Stimulated activated naive B cell treated with anti-CD40 and anti-IgM and Interleukin-4, amounts not matched to agents 10 μg/mL and 1 μg/mL and 100 μg/mL, for 72 hours (primary cell): ENCODE measurements at regions not wholly inside any gene's neighbourhood (a gene's known extent, or its start where the extent isn't known, plus 50 kb on each side); places are given as distances from the start of the nearest gene placed in this dataset.

ENCODE experiments used
- ATAC-seq, 2 donors: fragments of 150-1000 bp; cut with Tn5 transposase; replicated peaks; 2 replicates each; pipeline ENCODE4 v1.10.0; 2021; ENCODE audit warnings: moderate library complexity in 1 of 2
- DNase-seq: peaks from one replicate; pipeline ENCODE4 v3.0.0; 2021
- H3K27ac Mint-ChIP-seq: one replicate; pipeline ENCODE4 v1.8.0; 2022; ENCODE audit warnings: mild to moderate bottlenecking, mixed read lengths
- H3K27me3 Mint-ChIP-seq, 2 donors: one replicate each; pipeline ENCODE4 v1.8.0; 2022; ENCODE audit warnings: mixed read lengths in 2 of 2
- H3K36me3 Mint-ChIP-seq, 2 donors: one replicate each; pipeline ENCODE4 v1.8.0; 2022; ENCODE audit warnings: mixed read lengths in 2 of 2, mild to moderate bottlenecking in 1 of 2
- H3K4me1 Mint-ChIP-seq, 2 donors: one replicate each; pipeline ENCODE4 v1.8.0; 2022; ENCODE audit warnings: mixed read lengths in 2 of 2, mild to moderate bottlenecking in 1 of 2
- H3K4me3 Mint-ChIP-seq, 2 donors: one replicate each; pipeline ENCODE4 v1.8.0; 2022; ENCODE audit warnings: mild to moderate bottlenecking in 2 of 2, mixed read lengths in 2 of 2, moderate library complexity in 1 of 2
- H3K9me3 Mint-ChIP-seq, 2 donors: one replicate each; pipeline ENCODE4 v1.8.0; 2022; ENCODE audit warnings: mixed read lengths in 2 of 2, mild to moderate bottlenecking in 1 of 2

DNA sequence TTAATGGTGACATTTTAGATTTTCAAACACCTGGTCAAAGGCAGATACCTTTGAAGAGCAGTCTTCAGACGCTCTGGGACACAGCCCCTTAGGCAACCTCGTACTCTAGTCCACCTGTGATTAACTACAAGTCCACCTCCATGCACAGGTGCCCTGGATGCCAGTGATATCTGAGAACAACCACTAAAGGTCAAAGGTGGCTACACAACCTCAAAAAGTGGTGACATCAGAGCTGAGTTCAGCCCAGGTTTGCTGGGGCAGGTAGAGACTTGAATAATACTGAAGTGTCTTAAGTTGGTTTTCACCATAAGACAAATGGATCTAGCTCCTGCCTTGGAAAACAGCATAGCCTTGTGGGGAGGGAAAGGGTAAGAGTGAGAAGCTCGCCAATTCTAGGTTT, 143.4 kb upstream of the ADO start:
- H3K36me3 Mint-ChIP-seq, result peaks cover 0 to 3% of the 10 kb centered on the region in 2 donors
- DNase-seq (no peak), ATAC-seq (no peak)
- H3K4me1 Mint-ChIP-seq, result peaks cover 12 to 27% of the 10 kb centered on the region in 2 donors
- no peaks in the 10 kb centered on the region for H3K27me3 Mint-ChIP-seq
- H3K27ac Mint-ChIP-seq, result no peak overlapping the region
- no peak overlapping the region for H3K4me3 Mint-ChIP-seq
- H3K9me3 Mint-ChIP-seq, result no peaks in the 10 kb centered on the region

DNA sequence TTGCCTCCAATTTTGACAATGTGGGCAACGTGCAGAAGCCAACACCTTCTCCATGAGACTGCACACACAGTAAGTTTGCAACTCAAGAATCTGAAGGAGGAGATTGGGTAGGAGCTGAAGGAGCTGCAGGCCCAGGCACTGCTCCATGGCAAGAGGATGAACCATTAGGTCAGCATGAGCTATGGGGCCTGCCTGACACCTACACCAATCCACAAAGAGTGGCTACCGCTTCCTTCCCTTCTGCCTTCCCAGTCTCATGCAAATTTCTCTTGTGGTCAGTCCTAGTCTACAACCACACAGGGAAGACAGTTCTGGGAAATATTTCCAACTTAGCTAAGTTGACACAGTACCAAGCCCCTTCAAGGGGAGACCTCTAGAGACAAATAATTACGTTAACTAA, 142.0 kb upstream of the ADO start:
- Mint-ChIP-seq H3K27me3 (no peaks in the 10 kb centered on the region), H3K4me3 (no peak overlapping the region), H3K27ac (no peak overlapping the region), H3K9me3 (no peaks in the 10 kb centered on the region), H3K36me3 (peaks cover 0 to 3% of the 10 kb centered on the region in 2 donors), H3K4me1 (peaks cover 11 to 26% of the 10 kb centered on the region in 2 donors)
- DNase-seq, result no peak
- no peak for ATAC-seq

- ATAC-seq (no peak), DNase-seq (no peak)
- no peaks in the 10 kb centered on the region for H3K27me3 Mint-ChIP-seq
- H3K9me3 Mint-ChIP-seq, result no peaks in the 10 kb centered on the region
- peaks cover 22 to 44% of the 10 kb centered on the region in 2 donors for H3K4me1 Mint-ChIP-seq
- no peak overlapping the region for H3K4me3 Mint-ChIP-seq
- H3K36me3 Mint-ChIP-seq, result no peaks in the 10 kb centered on the region
- H3K27ac Mint-ChIP-seq, result no peak overlapping the region
Measured at GRCh38 chr10:62665771-62666170, 138.7 kb upstream of the ADO start.

DNA sequence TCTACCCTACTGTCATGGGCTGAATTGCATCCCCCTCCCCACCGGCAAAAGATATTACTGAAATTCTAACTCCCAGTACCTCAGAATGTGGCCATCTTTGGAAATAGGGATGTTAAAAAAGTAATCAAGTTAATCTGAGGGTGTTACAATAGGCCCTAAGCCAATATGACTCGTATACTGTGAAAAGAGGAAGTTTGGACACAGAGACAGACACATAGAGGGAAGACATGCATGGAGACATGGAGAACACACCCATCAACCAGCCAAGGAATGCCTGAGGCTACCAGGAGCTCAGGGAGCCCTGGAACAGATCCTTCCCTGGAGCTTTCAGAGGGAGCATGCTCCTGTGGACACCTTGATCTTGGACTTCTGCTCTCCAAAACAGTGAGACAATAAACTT, 138.2 kb upstream of the ADO start:
- Mint-ChIP-seq H3K4me1 (peaks cover 27 to 48% of the 10 kb centered on the region in 2 donors), H3K27me3 (no peaks in the 10 kb centered on the region), H3K36me3 (no peaks in the 10 kb centered on the region), H3K27ac (no peak overlapping the region), H3K4me3 (no peak overlapping the region), H3K9me3 (no peaks in the 10 kb centered on the region)
- no peak for DNase-seq
- peak; percentile 52 for ATAC-seq

DNA sequence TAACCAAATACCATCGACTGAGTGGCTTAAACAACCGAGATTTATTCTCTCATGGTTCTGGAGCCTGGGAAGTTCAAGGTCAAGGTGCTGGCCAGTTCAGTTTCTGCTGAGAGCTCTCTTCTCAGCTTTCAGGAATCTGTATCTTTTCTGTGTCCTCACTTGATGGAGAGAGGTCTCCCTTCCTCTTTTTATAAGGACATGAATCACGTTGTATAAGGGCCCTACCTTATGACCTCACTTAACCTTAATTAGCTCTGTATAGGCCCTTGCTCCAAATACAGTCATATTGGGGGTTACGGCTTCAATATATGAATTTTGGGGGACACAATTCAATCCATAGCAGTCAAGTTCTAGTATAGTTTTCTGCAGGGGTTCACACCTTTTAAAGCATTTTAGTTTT, 135.2 kb upstream of the ADO start:
- no peak for DNase-seq
- H3K27ac Mint-ChIP-seq, result no peak overlapping the region
- H3K27me3 Mint-ChIP-seq, result no peaks in the 10 kb centered on the region
- H3K9me3 Mint-ChIP-seq, result no peaks in the 10 kb centered on the region
- ATAC-seq, result peak; percentile 77 to 87
- no peak overlapping the region for H3K4me3 Mint-ChIP-seq
- no peaks in the 10 kb centered on the region for H3K36me3 Mint-ChIP-seq
- peaks cover 26 to 43% of the 10 kb centered on the region in 2 donors for H3K4me1 Mint-ChIP-seq

DNA sequence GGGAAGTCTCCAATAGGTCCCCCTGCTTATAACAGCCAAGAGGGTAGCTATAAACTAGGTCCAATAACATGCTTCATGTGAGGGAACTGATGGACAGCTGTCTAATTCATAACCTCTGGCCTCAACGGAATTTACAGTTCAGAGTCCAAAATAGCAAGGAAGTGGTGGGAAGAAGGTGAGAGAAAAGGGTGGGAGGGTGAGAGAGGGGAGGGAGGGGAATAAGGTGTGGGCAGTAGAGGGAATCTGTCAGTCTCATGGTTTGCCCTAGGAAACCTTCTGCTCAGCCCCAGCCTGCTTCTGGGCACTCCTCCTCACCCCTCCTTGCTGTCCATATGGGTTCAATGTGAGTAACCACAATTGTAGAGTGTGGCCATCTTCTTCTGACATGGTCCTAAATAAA, 133.4 kb upstream of the ADO start:
- H3K27me3 Mint-ChIP-seq, result no peaks in the 10 kb centered on the region
- peak overlapping the region; percentile 75 for H3K27ac Mint-ChIP-seq
- no peaks in the 10 kb centered on the region for H3K36me3 Mint-ChIP-seq
- H3K4me1 Mint-ChIP-seq, result peaks cover 25 to 39% of the 10 kb centered on the region in 2 donors
- ATAC-seq, result no peak
- no peak for DNase-seq
- H3K9me3 Mint-ChIP-seq, result no peaks in the 10 kb centered on the region
- H3K4me3 Mint-ChIP-seq, result no peak overlapping the region

DNA sequence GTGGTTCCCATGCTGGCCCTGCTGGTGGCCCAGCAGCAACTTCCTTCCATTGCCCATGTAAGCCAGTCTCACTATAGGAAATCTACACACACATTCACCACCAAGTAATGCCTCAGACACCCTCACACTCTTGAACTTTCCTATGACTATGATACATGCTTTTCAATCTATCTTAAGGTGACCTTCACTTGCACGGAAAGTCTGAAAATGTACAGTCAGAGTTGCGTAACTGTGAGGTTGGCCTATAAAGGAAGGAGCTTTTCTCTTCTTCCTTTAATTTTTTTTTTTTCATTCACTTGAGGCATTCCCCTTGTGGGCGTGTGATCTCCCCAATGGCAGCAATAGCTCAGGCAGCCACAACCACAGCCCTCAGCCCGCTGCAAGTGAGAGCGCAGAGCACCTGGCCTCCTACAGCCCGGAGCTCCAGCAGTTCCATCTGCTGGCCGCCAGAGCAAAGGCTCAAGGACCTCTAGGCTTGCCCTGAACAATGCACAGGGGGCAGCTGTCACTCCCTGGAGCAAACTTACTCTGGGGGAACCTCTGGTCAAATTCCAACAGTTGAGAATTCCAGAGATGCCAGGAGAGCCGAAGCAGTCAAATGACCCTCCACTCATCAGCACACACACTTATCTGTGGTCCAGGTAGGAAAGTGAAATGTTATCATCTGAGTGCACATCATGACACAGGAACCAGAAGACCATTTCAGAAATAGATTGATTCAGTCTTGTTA, 123.1 kb upstream of the ADO start:
- H3K27me3 Mint-ChIP-seq, result no peaks in the 10 kb centered on the region
- DNase-seq (peak; percentile 87), ATAC-seq (peak; percentile 95 to 97)
- H3K36me3 Mint-ChIP-seq, result peaks cover 8 to 13% of the 10 kb centered on the region in 2 donors
- peak overlapping the region; percentile 91 for H3K27ac Mint-ChIP-seq
- H3K4me1 Mint-ChIP-seq, result peaks cover 21 to 69% of the 10 kb centered on the region in 2 donors
- H3K4me3 Mint-ChIP-seq, result peak overlapping the region; percentile 37 to 50
- peaks cover 7 to 10% of the 10 kb centered on the region in 2 donors for H3K9me3 Mint-ChIP-seq

DNA sequence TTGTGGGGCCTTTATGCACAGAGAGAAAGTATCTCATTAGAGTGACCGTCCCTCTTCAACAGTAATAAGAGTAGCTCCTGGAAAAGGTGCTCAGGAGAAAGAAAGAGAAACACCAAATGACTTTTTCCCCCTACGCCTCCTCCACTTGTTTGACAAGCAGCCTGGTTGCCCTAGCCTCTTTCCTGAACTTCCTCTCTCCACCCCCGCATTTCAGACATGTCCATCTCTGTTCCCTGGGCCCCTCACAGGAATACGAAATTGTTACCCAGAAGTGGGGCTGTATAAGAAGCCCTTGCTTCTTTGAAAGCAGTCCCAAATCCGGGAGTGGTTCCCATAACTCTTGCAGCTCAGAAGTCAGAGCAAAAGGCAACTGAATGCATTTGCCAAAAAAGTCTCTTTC, 119.6 kb upstream of the ADO start:
- Mint-ChIP-seq H3K36me3 (peaks cover 9 to 19% of the 10 kb centered on the region in 2 donors), H3K27ac (peak overlapping the region; percentile 20), H3K9me3 (peaks cover 4 to 14% of the 10 kb centered on the region in 2 donors), H3K4me1 (peaks cover 29 to 75% of the 10 kb centered on the region in 2 donors), H3K27me3 (no peaks in the 10 kb centered on the region), H3K4me3 (no peak overlapping the region)
- DNase-seq (no peak), ATAC-seq (no peak)

- Mint-ChIP-seq H3K27me3 (no peaks in the 10 kb centered on the region), H3K4me3 (no peak overlapping the region), H3K9me3 (peaks cover 4 to 14% of the 10 kb centered on the region in 2 donors), H3K27ac (no peak overlapping the region), H3K36me3 (peaks cover 9 to 19% of the 10 kb centered on the region in 2 donors), H3K4me1 (peaks cover 26 to 75% of the 10 kb centered on the region in 2 donors)
- no peak for DNase-seq
- ATAC-seq, result no peak
Measured at GRCh38 chr10:62687230-62687748, 117.2 kb upstream of the ADO start.

DNA sequence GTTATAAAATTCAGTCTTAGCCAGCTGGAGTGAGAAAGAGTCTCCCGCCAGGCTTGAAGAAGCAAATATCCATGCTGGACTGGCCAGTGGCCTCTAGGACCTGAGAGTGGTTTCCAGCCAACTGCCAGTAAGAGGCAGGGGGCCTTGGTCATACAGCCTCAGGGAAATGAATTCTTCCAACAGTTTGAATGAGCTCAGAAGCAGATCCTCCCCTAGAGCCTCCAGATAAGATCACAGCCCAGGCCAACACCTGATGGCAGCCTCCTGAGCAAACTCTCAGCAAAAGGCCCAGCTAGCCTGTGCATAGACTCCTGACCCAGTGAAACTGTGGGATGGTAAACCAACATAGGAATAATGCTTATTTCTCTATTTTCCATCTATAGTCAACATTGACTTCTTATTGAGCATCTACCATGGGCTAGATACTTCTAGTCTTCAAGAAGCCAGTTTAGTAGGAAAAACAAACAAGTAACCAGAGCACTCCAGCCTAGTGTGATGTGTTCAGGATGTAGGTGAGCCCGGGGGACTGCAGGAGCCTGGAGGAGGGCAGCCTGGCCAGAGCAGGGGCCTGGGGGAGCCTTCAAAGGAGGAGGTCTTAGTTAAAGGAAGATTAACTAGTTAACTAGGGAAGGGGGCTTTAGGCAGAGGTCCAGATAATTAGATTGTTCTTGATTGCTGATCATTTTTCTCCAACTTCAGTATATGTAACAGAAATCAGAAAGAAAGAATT, 115.4 kb upstream of the ADO start:
- H3K27me3 Mint-ChIP-seq, result no peaks in the 10 kb centered on the region
- ATAC-seq (peak in 1 of 2 donors; percentile 38), DNase-seq (no peak)
- H3K9me3 Mint-ChIP-seq, result peaks cover 4 to 11% of the 10 kb centered on the region in 2 donors
- peak overlapping the region; percentile 39 to 51 for H3K4me3 Mint-ChIP-seq
- peak overlapping the region; percentile 93 for H3K27ac Mint-ChIP-seq
- H3K4me1 Mint-ChIP-seq, result peaks cover 26 to 67% of the 10 kb centered on the region in 2 donors
- H3K36me3 Mint-ChIP-seq, result peaks cover 10 to 19% of the 10 kb centered on the region in 2 donors

GRCh38 chr10:62689712-62690111, 114.8 kb upstream of the ADO start:
- H3K4me3 Mint-ChIP-seq, result peak overlapping the region; percentile 31 to 33
- peak overlapping the region; percentile 93 for H3K27ac Mint-ChIP-seq
- peak; percentile 66 to 74 for ATAC-seq
- peaks cover 10 to 19% of the 10 kb centered on the region in 2 donors for H3K36me3 Mint-ChIP-seq
- no peaks in the 10 kb centered on the region for H3K27me3 Mint-ChIP-seq
- no peak for DNase-seq
- H3K9me3 Mint-ChIP-seq, result peaks cover 4 to 11% of the 10 kb centered on the region in 2 donors
- peaks cover 26 to 64% of the 10 kb centered on the region in 2 donors for H3K4me1 Mint-ChIP-seq

GRCh38 chr10:62690703-62691102, 113.8 kb upstream of the ADO start:
- DNase-seq (no peak), ATAC-seq (peak; percentile 55 to 59)
- H3K27ac Mint-ChIP-seq, result peak overlapping the region; percentile 25
- H3K27me3 Mint-ChIP-seq, result no peaks in the 10 kb centered on the region
- H3K4me1 Mint-ChIP-seq, result peaks cover 30 to 66% of the 10 kb centered on the region in 2 donors
- H3K36me3 Mint-ChIP-seq, result peaks cover 10 to 19% of the 10 kb centered on the region in 2 donors
- peak overlapping the region in 1 of 2 donors; percentile 47 for H3K4me3 Mint-ChIP-seq
- H3K9me3 Mint-ChIP-seq, result peaks cover 4 to 11% of the 10 kb centered on the region in 2 donors

DNA sequence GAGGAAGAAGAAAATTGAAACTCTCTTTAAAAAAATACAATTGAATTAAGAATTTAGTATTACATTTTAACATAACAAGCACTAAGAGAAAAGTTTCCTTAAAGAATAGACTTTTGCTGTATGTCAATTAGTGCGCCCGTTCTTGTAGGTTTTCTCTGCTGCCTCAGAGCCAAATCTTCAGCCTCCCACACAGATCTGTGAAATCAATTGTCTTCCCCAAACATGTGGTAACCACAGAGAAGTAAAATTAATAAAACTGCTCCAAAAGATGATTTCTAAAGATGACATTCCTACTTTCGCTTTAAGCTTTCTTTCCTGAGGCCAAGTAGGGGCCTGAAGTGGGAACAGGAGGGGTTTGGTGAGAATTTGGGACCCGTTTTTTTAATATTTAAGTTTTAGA, 113.2 kb upstream of the ADO start:
- no peaks in the 10 kb centered on the region for H3K27me3 Mint-ChIP-seq
- peaks cover 33 to 68% of the 10 kb centered on the region in 2 donors for H3K4me1 Mint-ChIP-seq
- H3K27ac Mint-ChIP-seq, result peak overlapping the region; percentile 86
- H3K4me3 Mint-ChIP-seq, result peak overlapping the region in 1 of 2 donors; percentile 52
- DNase-seq (no peak), ATAC-seq (peak in 1 of 2 donors; percentile 36)
- H3K36me3 Mint-ChIP-seq, result peaks cover 7 to 15% of the 10 kb centered on the region in 2 donors
- peaks cover under 1 to 8% of the 10 kb centered on the region in 2 donors for H3K9me3 Mint-ChIP-seq

GRCh38 chr10:62692085-62692484, 112.4 kb upstream of the ADO start:
- H3K9me3 Mint-ChIP-seq, result peaks cover 0 to 2% of the 10 kb centered on the region in 2 donors
- no peak for ATAC-seq
- peaks cover 39 to 70% of the 10 kb centered on the region in 2 donors for H3K4me1 Mint-ChIP-seq
- H3K27ac Mint-ChIP-seq, result peak overlapping the region; percentile 56
- DNase-seq, result no peak
- H3K4me3 Mint-ChIP-seq, result no peak overlapping the region
- no peaks in the 10 kb centered on the region for H3K27me3 Mint-ChIP-seq
- H3K36me3 Mint-ChIP-seq, result peaks cover 1 to 10% of the 10 kb centered on the region in 2 donors
